Loucy (cell line): ENCODE measurements at regions not wholly inside any gene's neighbourhood (a gene's known extent, or its start where the extent isn't known, plus 50 kb on each side); places are given as distances from the start of the nearest gene placed in this dataset.

Experiments used
- H2AFZ ChIP-seq: fragments of 200-600 bp; sonication (generic); 2 replicates; pipeline ENCODE4 v1.6.0; 2016; ENCODE audit warnings: antibody characterized with exemption, mild to moderate bottlenecking, low read length, moderate library complexity
- H3F3A ChIP-seq: fragments of 200-600 bp; 2 replicates; pipeline ENCODE4 v1.6.0; 2016; ENCODE audit warnings: antibody characterized with exemption, low read depth, mild to moderate bottlenecking
- H3K27me3 ChIP-seq: fragments of 200-600 bp; sonication (generic); 2 replicates; pipeline ENCODE4 v1.6.1; 2014; ENCODE audit warnings: low read length, mild to moderate bottlenecking; ENCODE audit not compliant: insufficient read depth, poor library complexity, severe bottlenecking
- H3K36me3 ChIP-seq: fragments of 200-600 bp; sonication (generic); 2 replicates; pipeline ENCODE4 v1.6.1; 2016; ENCODE audit warnings: low read length; ENCODE audit not compliant: insufficient read depth
- H3K4me1 ChIP-seq: fragments of 200-600 bp; sonication (generic); 2 replicates; pipeline ENCODE4 v1.5.1; 2014; ENCODE audit warnings: low read length, mild to moderate bottlenecking; ENCODE audit not compliant: insufficient read depth, poor library complexity, severe bottlenecking
- H3K4me2 ChIP-seq: fragments of 200-600 bp; sonication (generic); 2 replicates; pipeline ENCODE4 v1.6.0; 2014; ENCODE audit warnings: antibody characterized with exemption, low read length, low read depth, mild to moderate bottlenecking; ENCODE audit not compliant: poor library complexity, severe bottlenecking
- H3K4me3 ChIP-seq: fragments of 200-600 bp; sonication (generic); 2 replicates; pipeline ENCODE4 v1.5.1; 2014; ENCODE audit warnings: low read length, mild to moderate bottlenecking, mixed read lengths; ENCODE audit not compliant: poor library complexity, severe bottlenecking
- H3K79me2 ChIP-seq: fragments of 200-600 bp; sonication (generic); 2 replicates; pipeline ENCODE4 v1.6.1; 2014; ENCODE audit warnings: low read length; ENCODE audit not compliant: insufficient read depth
- H3K9ac ChIP-seq: fragments of 200-600 bp; sonication (generic); 2 replicates; pipeline ENCODE4 v1.6.0; 2014; ENCODE audit warnings: mild to moderate bottlenecking, low read depth, low read length, moderate library complexity; ENCODE audit not compliant: poor library complexity, severe bottlenecking
- H3K9me2 ChIP-seq: fragments of 200-600 bp; sonication (generic); replicated peaks from 2 replicates; pipeline ENCODE4 v1.6.1; 2016; ENCODE audit warnings: low read depth, low read length, mixed read lengths
- H3K9me3 ChIP-seq: fragments of 200-600 bp; sonication (generic); 2 replicates; pipeline ENCODE4 v1.6.1; 2014; ENCODE audit warnings: mild to moderate bottlenecking, antibody characterized with exemption, low read length, low read depth; ENCODE audit not compliant: insufficient read depth
- H4K20me1 ChIP-seq: fragments of 200-600 bp; sonication (generic); 2 replicates; pipeline ENCODE4 v1.6.0; 2014; ENCODE audit warnings: antibody characterized with exemption, low read length, mild to moderate bottlenecking; ENCODE audit not compliant: insufficient read depth, poor library complexity, severe bottlenecking
- EZH2phosphoT487 ChIP-seq: fragments of 200-600 bp; IDR thresholded peaks from 2 replicates; pipeline ENCODE4 v1.6.1; 2018; ENCODE audit warnings: antibody characterized with exemption, mild to moderate bottlenecking, moderate library complexity, borderline replicate concordance
- TF ChIP-seq, protein P1 (sequence below): fragments of 200-600 bp; sonication (generic); conservative IDR thresholded peaks from 2 replicates; pipeline ENCODE4 v1.5.1; 2014; ENCODE audit warnings: mild to moderate bottlenecking, antibody characterized with exemption, low read length

DNA sequence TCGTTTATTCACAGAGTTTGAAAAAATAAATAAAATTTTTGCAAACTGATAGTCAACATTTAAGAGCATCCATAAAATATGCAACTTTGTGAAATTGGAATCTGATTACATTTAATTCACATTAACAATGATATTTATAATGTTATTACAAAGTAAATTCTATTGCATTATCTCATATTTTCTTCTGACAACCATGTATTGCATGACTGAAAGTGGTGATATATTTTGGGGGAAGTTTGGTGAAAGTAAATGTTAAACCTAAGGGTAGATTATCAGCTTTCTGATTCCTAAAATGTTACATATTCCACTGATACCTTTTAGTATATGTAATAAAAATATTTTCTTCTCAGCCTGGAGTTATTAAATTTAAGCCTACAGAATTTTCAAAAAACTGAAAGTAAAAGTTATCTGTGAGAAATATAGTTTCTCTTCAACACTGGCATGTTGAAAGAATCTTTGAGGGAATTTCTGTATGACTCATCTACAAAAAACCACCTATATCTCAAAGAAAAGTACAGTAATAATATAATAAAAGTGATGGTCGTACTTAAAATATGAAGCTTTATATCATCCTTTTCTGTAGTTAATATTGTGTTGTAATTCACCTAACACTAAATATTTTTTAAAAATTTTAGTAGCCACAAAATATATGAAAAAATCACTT lies 1179.6 kb upstream of the PCDH7 start:
- Histone ChIP-seq H2AFZ (no peak overlapping the region), H3F3A (no peaks in the 10 kb centered on the region), H3K9me3 (no peaks in the 10 kb centered on the region), H3K4me1 (no peaks in the 10 kb centered on the region), H3K36me3 (no peaks in the 10 kb centered on the region), H3K79me2 (no peaks in the 10 kb centered on the region), H4K20me1 (no peaks in the 10 kb centered on the region), H3K27me3 (no peaks in the 10 kb centered on the region), H3K4me2 (no peak overlapping the region), H3K9ac (no peak overlapping the region), H3K4me3 (no peak overlapping the region), H3K9me2 (no peaks in the 10 kb centered on the region)
- TF ChIP-seq, protein P1, sequence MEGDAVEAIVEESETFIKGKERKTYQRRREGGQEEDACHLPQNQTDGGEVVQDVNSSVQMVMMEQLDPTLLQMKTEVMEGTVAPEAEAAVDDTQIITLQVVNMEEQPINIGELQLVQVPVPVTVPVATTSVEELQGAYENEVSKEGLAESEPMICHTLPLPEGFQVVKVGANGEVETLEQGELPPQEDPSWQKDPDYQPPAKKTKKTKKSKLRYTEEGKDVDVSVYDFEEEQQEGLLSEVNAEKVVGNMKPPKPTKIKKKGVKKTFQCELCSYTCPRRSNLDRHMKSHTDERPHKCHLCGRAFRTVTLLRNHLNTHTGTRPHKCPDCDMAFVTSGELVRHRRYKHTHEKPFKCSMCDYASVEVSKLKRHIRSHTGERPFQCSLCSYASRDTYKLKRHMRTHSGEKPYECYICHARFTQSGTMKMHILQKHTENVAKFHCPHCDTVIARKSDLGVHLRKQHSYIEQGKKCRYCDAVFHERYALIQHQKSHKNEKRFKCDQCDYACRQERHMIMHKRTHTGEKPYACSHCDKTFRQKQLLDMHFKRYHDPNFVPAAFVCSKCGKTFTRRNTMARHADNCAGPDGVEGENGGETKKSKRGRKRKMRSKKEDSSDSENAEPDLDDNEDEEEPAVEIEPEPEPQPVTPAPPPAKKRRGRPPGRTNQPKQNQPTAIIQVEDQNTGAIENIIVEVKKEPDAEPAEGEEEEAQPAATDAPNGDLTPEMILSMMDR = no peak
- TF ChIP-seq EZH2phosphoT487 = no peak

DNA sequence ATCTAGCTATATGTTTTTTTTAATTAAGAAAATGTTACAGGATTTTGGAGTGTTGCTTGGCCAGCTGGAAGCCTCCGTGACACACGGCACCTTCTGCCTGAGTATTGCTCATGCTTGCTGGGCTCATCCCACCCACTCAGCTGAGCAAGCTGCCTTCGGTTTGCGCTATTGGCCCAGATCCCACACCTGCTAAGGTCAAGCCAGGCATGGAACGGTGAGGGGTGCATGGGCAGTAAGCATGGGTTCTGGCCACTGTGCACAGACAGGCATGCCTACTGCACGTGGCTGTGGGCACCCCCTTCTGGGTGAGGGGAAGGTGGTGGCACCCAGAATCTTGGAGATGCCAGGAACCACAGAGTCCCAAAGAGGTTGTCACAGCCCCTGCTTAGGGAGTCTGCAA lies 1178.4 kb upstream of the PCDH7 start:
- Histone ChIP-seq H3K36me3 (no peaks in the 10 kb centered on the region), H3K4me3 (no peak overlapping the region), H4K20me1 (no peaks in the 10 kb centered on the region), H3K4me1 (no peaks in the 10 kb centered on the region), H3K4me2 (no peak overlapping the region), H2AFZ (no peak overlapping the region), H3K9me3 (no peaks in the 10 kb centered on the region), H3K27me3 (no peaks in the 10 kb centered on the region), H3K9ac (no peak overlapping the region), H3F3A (no peaks in the 10 kb centered on the region), H3K79me2 (no peaks in the 10 kb centered on the region), H3K9me2 (no peaks in the 10 kb centered on the region)
- TF ChIP-seq, protein P1 = no peak

DNA sequence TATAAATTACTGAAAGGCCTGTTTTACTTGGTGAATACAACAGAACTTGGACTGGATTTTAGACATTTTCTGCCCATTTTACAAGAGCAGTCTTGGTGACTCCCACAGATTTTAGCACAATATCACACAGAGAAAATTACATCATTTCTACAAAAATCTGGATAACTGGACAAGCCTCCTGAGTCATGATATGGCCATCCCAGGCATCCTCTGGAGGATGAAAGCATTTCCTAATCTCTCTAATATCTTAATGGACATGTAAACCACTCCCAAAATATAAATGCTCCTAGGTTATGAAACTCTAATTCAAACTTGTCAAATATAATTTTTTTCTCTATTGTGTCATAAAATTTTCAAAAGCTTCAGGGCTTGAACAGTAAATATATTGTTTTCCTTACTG lies 1170.8 kb upstream of the PCDH7 start:
- Histone ChIP-seq H3K36me3 (no peaks in the 10 kb centered on the region), H3K4me1 (no peaks in the 10 kb centered on the region), H3K4me2 (no peak overlapping the region), H3F3A (no peaks in the 10 kb centered on the region), H4K20me1 (no peaks in the 10 kb centered on the region), H3K9ac (no peak overlapping the region), H3K4me3 (no peak overlapping the region), H3K9me3 (no peaks in the 10 kb centered on the region), H3K27me3 (no peaks in the 10 kb centered on the region), H3K79me2 (no peaks in the 10 kb centered on the region), H3K9me2 (no peaks in the 10 kb centered on the region), H2AFZ (no peak overlapping the region)
- TF ChIP-seq, protein P1 = no peak
- no peak for TF ChIP-seq EZH2phosphoT487
